Keratinocyte (primary cell): ENCODE measurements at regions not wholly inside any gene's neighbourhood (a gene's known extent, or its start where the extent isn't known, plus 50 kb on each side); places are given as distances from the start of the nearest gene placed in this dataset.

ENCODE experiments used
- DNase-seq: peaks from one replicate; pipeline ENCODE4 v3.0.0-alpha.2; 2011; ENCODE audit warnings: low read depth, missing footprints, low spot score
- FAIRE-seq: peaks from 2 replicates; lab custom pipeline; 2011; peaks lifted over from hg19 to GRCh38; lab: Jason Lieb, UNC
- H2AFZ ChIP-seq: 2 replicates; pipeline ENCODE4 v1.6.0; 2012; ENCODE audit warnings: low read length, control low read depth, inconsistent platforms; ENCODE audit not compliant: control insufficient read depth
- H3K27ac ChIP-seq: 2 replicates; pipeline ENCODE4 v1.5.1; 2011; ENCODE audit warnings: low read length; ENCODE audit not compliant: control insufficient read depth, insufficient read depth
- H3K27me3 ChIP-seq: 3 replicates; pipeline ENCODE4 v1.6.0; 2011; ENCODE audit warnings: low read length; ENCODE audit not compliant: control insufficient read depth, insufficient read depth; ENCODE audit errors: extremely low read depth
- H3K36me3 ChIP-seq, 2 experiments: 2 replicates in 1 of 2; 3 replicates in 1 of 2; pipeline ENCODE4 v1.5.1; 2011; ENCODE audit warnings: low read length in 2 of 2, mild to moderate bottlenecking in 1 of 2; ENCODE audit not compliant: control insufficient read depth in 2 of 2, insufficient read depth in 2 of 2; ENCODE audit errors: extremely low read depth in 1 of 2
- H3K4me1 ChIP-seq: 3 replicates; pipeline ENCODE4 v1.5.1; 2011; ENCODE audit warnings: low read length; ENCODE audit not compliant: control insufficient read depth, insufficient read depth; ENCODE audit errors: extremely low read depth
- H3K4me2 ChIP-seq: 3 replicates; pipeline ENCODE4 v1.6.0; 2011; ENCODE audit warnings: low read depth, low read length; ENCODE audit not compliant: control insufficient read depth, insufficient read depth; ENCODE audit errors: extremely low read depth
- H3K4me3 ChIP-seq, 3 experiments: fragments of 200-600 bp in 1 of 3; sonication (generic) in 1 of 3; 2 replicates in 2 of 3; 3 replicates in 1 of 3; pipeline ENCODE4 v1.5.1; 2011 to 2016; ENCODE audit warnings: low read length in 3 of 3, mild to moderate bottlenecking in 3 of 3, control low read depth in 2 of 3, inconsistent platforms in 1 of 3, low read depth in 1 of 3, mixed read lengths in 1 of 3, mixed run types in 1 of 3, moderate library complexity in 1 of 3; ENCODE audit not compliant: control insufficient read depth in 2 of 3, insufficient read depth in 2 of 3; ENCODE audit errors: extremely low read depth in 1 of 3
- H3K79me2 ChIP-seq: 2 replicates; pipeline ENCODE4 v1.6.0; 2012; ENCODE audit warnings: low read length; ENCODE audit not compliant: control insufficient read depth, insufficient read depth
- H3K9ac ChIP-seq: 3 replicates; pipeline ENCODE4 v1.6.0; 2011; ENCODE audit warnings: low read length; ENCODE audit not compliant: control insufficient read depth, insufficient read depth; ENCODE audit errors: extremely low read depth
- H3K9me1 ChIP-seq: 3 replicates; pipeline ENCODE4 v1.6.0; 2011; ENCODE audit warnings: low read length; ENCODE audit not compliant: control insufficient read depth, insufficient read depth; ENCODE audit errors: extremely low read depth
- H3K9me3 ChIP-seq: 2 replicates; pipeline ENCODE4 v1.5.1; 2012; ENCODE audit warnings: low read depth, low read length; ENCODE audit not compliant: control insufficient read depth
- H4K20me1 ChIP-seq: 3 replicates; pipeline ENCODE4 v1.6.0; 2011; ENCODE audit warnings: low read length; ENCODE audit not compliant: control insufficient read depth, insufficient read depth; ENCODE audit errors: extremely low read depth
- CTCF ChIP-seq, 3 experiments: IDR thresholded peaks in 1 of 3; conservative IDR thresholded peaks in 1 of 3; optimal IDR thresholded peaks in 1 of 3; 2 replicates in 2 of 3; 3 replicates in 1 of 3; pipeline versions ENCODE3 to v1.5.1; 2011; ENCODE audit warnings: low read length in 3 of 3, mild to moderate bottlenecking in 3 of 3, moderate library complexity in 2 of 3, control low read depth in 1 of 3, inconsistent platforms in 1 of 3; ENCODE audit not compliant: insufficient read depth in 2 of 3; ENCODE audit errors: extremely low read depth in 1 of 3
- EZH2 ChIP-seq: IDR thresholded peaks from one replicate; pipeline ENCODE4 v1.6.1; 2012; ENCODE audit warnings: inconsistent platforms, mild to moderate bottlenecking, low read length, moderate library complexity
- dilution Hi-C: fragments of 300-500 bp; cut with MboI; formaldehyde crosslinking; loops from one replicate; pipeline ENCODE4 v1.7.0; 2020; ENCODE audit warnings: low sequenced_read_pairs; ENCODE audit not compliant: extremely low pct_ligation_motif_present

DNA sequence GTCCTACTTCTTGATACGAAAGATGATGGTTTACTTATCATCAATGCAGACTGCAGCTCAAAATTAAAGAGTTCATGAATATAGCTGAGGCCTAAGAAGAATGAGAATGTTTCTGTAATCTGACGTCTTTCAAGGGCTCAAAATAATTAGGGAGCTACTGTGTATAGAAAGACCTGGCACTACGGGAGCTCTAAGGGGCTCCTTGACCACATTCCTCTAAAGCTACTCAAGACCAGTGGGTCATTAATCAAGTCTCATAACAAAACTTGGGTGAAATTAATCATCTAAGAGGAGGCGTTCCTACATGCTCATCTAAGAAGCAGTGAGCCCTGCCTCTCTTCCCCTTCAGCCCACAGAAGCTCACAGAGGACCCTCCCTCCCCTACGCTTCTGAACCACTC is 863.8 kb upstream of the AUTS2 start:
- Histone ChIP-seq H3K9ac (no peak overlapping the region), H3K79me2 (no peaks in the 10 kb centered on the region), H3K4me2 (no peak overlapping the region), H4K20me1 (no peaks in the 10 kb centered on the region), H3K4me1 (no peaks in the 10 kb centered on the region), H3K4me3 (no peak overlapping the region), H2AFZ (no peak overlapping the region), H3K27me3 (no peaks in the 10 kb centered on the region), H3K9me1 (no peaks in the 10 kb centered on the region), H3K27ac (no peak overlapping the region), H3K36me3 (no peaks in the 10 kb centered on the region), H3K9me3 (no peaks in the 10 kb centered on the region)
- dilution Hi-C loops, result no loop called here
- no peak for FAIRE-seq
- DNase-seq, result no peak
- TF ChIP-seq CTCF (optimal IDR thresholded peaks at IDR 0.05 in 1 of 3, IDR thresholded peaks at IDR 0.05 in 1 of 3, conservative IDR thresholded peaks at IDR 0.05 in 1 of 3; ENCODE audit: extremely low read depth in 1 of 3, insufficient read depth in 2 of 3, low read length in 3 of 3), result no peak
- TF ChIP-seq EZH2, result no peak

DNA sequence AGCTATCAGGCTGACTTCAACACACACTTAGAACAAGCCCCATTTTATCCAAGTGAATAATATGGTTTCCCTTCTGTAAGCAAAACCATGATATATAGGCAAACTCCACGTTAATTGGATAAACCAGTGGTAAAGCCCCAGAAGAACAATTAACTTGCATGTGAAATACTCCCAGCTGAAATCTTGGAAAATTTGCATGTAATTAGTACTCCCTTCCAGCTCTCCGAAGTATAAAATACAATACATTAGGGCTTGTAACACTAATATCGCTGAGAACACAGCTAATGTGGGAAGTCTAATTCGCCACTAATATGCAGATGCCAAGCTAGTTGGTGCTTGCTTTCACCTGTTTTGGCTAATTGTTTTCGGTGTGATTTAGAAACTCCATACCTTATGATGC is 859.0 kb upstream of the AUTS2 start:
- Histone ChIP-seq H3K9me1 (no peaks in the 10 kb centered on the region), H3K9me3 (no peaks in the 10 kb centered on the region), H3K4me1 (no peaks in the 10 kb centered on the region), H3K36me3 (no peaks in the 10 kb centered on the region), H3K4me3 (no peak overlapping the region), H3K9ac (no peak overlapping the region), H3K27me3 (no peaks in the 10 kb centered on the region), H3K4me2 (no peak overlapping the region), H2AFZ (no peak overlapping the region), H3K27ac (no peak overlapping the region), H3K79me2 (no peaks in the 10 kb centered on the region), H4K20me1 (no peaks in the 10 kb centered on the region)
- no peak for TF ChIP-seq CTCF (optimal IDR thresholded peaks at IDR 0.05 in 1 of 3, IDR thresholded peaks at IDR 0.05 in 1 of 3, conservative IDR thresholded peaks at IDR 0.05 in 1 of 3; ENCODE audit: extremely low read depth in 1 of 3, insufficient read depth in 2 of 3, low read length in 3 of 3)
- no peak for TF ChIP-seq EZH2
- FAIRE-seq, result no peak
- dilution Hi-C loops, result no loop called here
- no peak for DNase-seq
